HG03558 (cell line): ENCODE measurements at regions not wholly inside any gene's neighbourhood (a gene's known extent, or its start where the extent isn't known, plus 50 kb on each side); places are given as distances from the start of the nearest gene placed in this dataset.

Experiments used
- ATAC-seq: cut with Tn5 transposase; IDR thresholded peaks from one replicate; pipeline ENCODE4 v1.9.1; 2021; ENCODE audit warnings: moderate number of reproducible peaks; ENCODE audit not compliant: unreplicated experiment; ENCODE audit errors: extremely low read depth

DNA sequence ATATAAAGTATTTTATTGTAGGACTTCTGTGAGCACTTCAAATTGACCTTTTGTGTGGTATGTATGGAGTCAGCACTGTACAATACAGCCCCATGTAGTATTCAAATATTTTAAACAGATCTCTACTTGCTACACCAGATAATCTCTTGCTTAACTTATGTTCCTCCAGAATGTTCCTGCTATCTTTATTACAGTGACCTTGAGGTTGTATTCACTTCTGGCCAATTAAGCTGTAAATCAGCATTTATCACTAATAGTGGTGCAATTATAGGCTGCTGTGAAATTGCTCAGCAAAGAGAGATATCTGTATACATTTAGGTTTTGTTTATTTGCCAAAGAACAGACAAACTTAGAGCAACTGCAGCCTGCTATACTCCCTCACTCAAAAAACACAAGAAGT is 1218.6 kb downstream of the PCDH17 start:
- ATAC-seq = no peak

- ATAC-seq = no peak
These were observed 1220.5 kb downstream of the PCDH17 start for GRCh38 chr13:58852076-58852475.

- no peak for ATAC-seq
These were observed 1223.7 kb downstream of the PCDH17 start for GRCh38 chr13:58855283-58855682.

DNA sequence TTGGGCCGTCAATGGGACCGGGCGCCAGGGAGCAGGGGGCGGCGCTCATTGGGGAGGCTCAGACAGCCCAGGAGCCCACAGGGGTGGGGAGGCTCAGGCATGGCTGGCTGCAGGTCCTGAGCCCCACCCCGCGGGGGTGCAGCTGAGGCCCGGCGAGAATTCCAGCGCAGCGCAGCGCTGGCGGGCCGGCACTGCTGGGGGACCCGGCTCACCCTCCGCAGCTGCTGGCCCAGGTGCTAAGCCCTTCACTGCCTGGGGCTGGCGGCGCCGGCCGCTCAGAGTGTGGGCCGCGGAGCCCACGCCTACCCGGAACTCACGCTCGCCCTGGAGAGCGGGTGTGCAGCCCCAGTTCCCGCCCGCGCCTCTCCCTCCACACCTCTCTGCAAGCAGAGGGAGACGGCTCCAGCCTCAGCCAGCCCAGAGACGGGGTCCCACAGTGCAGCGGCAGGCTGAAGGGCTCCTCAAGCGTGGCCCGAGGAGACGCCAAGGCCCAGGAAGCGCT is 1227.4 kb downstream of the PCDH17 start:
- no peak for ATAC-seq

DNA sequence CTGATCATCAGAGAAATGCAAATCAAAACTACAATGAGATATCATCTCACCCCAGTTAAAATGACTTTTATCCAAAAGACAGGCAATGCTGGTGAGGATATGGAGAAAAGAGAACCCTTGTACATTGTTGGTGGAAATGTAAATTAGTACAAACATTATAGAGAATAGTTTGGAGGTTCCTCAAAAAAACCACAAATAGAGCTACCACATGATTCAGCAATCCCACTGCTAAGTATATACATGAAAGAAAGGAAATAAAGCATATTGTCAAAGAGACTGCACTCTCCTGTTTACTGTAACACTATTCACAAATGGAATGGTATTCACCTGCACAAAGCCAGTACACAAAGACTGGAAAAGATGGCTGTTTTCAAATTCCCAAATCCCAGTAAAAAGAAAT is 1233.7 kb downstream of the PCDH17 start:
- ATAC-seq = no peak

DNA sequence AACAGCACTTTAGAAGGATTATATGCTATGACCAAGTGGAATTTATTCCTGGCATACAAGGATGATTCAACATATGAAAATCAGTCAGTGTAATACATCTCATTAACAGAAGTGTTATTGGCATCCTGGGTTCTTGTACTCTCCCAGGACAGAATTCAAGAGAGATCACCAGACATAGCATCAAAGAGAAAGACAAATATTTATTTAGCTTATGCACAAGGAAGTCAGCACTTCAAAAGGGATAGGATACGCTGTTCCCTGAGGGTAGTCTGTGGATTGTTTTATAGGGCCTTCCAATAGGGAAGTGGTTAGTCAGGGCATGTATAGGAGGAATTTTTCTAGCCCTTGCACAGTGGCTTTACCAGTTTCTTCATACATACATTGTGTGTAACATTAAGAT is 1238.0 kb downstream of the PCDH17 start:
- no peak for ATAC-seq

- ATAC-seq = no peak
These were observed 1244.9 kb downstream of the PCDH17 start for GRCh38 chr13:58876473-58876872.

DNA sequence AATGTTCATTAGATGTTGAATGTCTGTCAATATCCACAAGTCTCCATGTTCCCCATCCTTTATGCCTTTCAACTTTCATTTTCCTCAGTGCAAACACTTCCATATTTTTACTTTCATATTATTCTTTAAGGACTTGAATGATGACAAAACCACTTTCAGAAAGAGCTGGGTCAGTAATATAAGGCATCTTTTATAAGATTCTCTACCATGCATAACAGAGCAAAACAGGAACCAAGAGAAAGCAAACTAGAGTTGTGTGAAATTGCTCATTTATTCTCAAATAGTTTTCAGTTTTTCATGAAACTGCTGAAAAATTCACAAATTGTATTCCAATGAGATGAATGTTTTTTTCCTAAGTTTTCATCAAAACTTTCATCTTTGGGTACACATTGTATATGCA is 1247.6 kb downstream of the PCDH17 start:
- no peak for ATAC-seq

DNA sequence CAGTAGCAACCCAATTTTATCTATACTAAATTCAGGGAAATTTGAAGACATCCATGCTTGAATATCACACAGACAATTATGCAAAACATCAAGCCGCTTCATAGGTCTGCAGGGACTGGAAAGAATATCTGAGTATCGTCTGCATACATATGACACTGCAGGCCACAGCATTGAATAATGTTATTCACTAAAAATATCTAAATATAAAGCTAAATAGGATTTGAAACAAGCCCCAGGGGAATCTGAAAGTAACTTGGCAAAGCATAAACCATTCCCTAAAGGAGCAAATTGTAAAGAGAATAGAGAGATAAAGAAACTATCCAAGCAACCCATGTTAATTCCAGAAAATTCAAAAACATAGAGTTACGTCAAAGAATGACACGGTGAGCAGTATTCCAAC is 1251.0 kb downstream of the PCDH17 start:
- no peak for ATAC-seq

DNA sequence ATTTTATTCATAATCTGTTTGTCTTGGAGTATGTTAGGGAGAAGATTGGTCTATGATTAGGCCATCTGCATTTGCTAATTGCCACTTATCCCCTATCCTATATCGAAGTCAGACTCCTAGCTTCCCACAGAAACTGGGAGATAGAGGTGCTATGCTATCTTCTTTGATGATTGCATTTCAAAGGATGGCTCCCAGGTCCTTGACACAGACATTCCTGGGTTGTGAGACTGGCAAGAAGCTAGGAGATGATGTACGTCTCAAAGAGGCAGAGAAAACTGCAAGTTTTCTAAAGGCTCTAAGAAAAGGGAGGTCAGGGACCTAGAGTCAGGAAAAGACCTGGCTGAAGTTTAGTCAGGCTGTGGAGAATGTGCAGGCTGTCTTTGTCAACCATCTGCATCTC is 1251.9 kb downstream of the PCDH17 start:
- ATAC-seq = no peak

- ATAC-seq = no peak
These were observed 1253.0 kb downstream of the PCDH17 start for GRCh38 chr13:58884353-58885209.

DNA sequence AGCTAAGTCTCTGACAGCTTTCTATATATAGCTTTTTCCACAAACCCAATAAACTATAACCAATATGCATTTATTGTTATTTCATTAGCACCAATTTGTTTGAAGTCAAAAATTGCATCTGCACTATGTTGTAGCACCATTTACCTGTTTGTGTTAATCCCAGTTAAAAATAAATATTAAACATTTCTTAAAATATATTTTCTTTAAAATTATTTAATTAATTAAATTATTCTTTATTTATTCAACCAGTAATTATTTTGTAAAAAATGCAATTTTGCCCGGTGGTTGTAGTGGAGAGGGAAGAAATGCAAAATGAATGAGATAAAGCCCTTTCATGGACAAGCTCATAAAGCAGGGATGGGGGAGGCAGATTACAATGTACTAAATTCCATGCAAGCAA is 1257.9 kb downstream of the PCDH17 start:
- no peak for ATAC-seq

DNA sequence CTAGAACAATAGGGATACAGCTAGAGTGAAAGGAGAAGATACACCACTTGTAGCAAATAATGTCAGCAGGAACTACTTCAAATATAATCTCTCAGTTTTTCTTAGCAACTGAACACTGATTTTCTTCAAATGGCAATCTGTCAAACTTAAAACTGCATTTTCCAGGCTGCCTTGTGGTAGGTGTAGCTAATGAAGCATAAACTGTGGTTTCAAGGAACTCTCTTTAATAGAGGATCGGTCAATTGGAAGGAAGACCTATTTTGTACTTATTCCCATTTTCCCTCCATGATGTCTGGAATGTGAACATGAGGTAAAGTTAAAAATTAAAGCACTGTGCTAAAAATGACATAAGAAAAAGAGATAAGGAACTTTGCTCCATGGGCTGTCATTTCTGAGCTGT is 1261.9 kb downstream of the PCDH17 start:
- no peak for ATAC-seq

DNA sequence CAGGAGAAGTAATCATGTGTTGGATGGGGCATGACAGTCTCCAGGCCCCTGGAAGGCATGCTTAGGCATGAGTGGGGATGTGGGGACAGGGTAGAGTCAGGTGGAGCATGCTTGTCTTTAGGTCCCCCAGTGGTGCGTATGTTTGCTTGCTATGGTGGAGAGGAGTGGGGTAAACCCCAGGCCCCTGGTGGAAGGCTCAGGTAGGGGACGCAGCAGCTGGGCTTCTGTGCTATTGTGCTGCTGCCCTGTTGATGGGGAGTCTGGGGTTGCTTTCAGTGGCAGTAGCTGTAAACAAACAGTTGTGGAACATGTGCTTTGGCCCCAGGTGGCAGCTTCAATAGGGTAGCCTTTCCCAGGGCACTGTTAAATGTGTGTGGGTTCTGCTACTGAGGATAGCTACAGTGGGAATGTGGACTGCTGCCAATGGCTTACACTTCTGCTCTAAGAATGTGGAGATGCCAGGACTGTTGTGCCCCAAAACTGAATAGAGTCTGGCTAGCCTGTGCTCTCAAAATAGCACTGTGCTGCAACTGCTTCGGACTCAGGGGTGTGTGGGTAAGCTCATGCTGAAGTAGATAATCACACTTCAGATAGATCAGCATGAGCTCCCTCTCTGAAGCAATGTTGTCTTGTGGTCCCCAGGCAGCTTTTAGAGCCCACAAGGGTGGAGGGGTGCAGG is 1257.3 kb downstream of the DIAPH3 start:
- no peak for ATAC-seq

GRCh38 chr13:58907347-58907746 is 1256.4 kb downstream of the DIAPH3 start:
- ATAC-seq = no peak

DNA sequence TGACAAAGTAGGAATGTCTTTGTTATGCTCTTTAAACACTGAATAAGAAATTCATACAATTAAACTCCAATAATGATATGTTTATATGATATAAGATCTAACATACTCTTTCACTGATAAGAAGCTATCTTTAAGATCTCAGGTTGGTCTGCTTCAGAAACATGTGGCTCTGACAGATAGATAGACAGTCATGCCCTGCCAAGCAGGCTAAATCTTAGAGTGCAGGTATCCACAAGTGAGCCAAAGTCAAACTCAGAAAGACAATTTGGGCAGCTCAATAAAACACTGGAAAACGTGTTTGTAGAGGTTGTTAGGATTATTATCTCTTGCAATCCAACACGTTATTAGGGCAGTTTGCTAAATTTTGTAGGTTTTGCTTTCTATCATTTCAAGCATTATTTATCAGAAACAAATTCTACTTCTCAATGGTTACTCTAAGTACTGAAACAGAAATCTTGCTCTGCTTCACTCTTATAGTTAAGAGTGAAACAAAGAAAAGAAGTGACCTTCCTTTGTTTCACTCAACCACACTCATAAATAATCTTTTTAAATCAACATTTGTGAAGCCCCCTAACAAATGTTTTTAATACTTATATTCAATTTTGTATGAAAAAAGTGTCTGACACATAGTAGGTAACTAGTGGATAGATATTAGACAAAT is 1255.6 kb downstream of the DIAPH3 start:
- ATAC-seq = no peak

- no peak for ATAC-seq
These were observed 1244.2 kb downstream of the DIAPH3 start for GRCh38 chr13:58919551-58919950.

- ATAC-seq = no peak
These were observed 1242.6 kb downstream of the DIAPH3 start for GRCh38 chr13:58921129-58921528.

GRCh38 chr13:58926858-58927257 is 1236.9 kb downstream of the DIAPH3 start:
- no peak for ATAC-seq

DNA sequence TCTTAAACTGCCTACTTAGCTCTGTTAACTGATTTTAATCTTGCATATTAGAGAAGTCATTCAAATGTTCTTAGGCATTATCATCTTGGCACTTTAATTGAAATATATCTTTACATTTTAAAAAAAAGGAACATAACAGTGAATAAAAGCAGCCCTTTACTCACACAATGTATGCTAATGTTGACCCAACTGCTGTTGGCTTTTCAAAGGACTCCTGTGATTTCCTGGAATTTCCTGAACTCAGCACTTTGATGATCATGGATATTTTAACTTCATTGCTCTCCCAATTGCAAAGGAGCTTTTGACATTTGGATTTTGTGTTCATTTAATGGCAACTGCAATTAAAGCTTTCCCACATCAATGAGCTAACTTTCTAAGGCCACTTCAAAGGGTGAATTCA is 1230.3 kb downstream of the DIAPH3 start:
- ATAC-seq = no peak

- ATAC-seq = no peak
These were observed 1228.0 kb downstream of the DIAPH3 start for GRCh38 chr13:58935689-58936088.
